A549 (cell line): ENCODE measurements at regions not wholly inside any gene's neighbourhood (a gene's known extent, or its start where the extent isn't known, plus 50 kb on each side); places are given as distances from the start of the nearest gene placed in this dataset.
A peak's percentile ranks its signal among the peaks of the same experiment; 100 is the strongest.
"Not testable (repeated sequence)": the region's sequence is repeated elsewhere in the genome, so short reads cannot be mapped to it uniquely, and the experiment has no call there.

Source experiments
- ATAC-seq, 2 experiments: fragments of 200-7000 bp in 1 of 2; fragments of >200 bp in 1 of 2; cut with Nextera tagmentation in 1 of 2; cut with Tn5 transposase in 1 of 2; 3 replicates each; pipeline versions ENCODE4 v1.8.0 to v1.9.1; 2018 to 2020; ENCODE audit warnings: mild to moderate bottlenecking in 1 of 2, moderate library complexity in 1 of 2
- CTCF ChIA-PET: fragments of 300-600 bp; sonication (Branson Sonifier 250); formaldehyde crosslinking; extraction: SDS; loops from one replicate; lab custom pipeline; 2021; ENCODE audit warnings: antibody characterized with exemption, inconsistent platforms; lab: Yijun Ruan, JAX
- POLR2A ChIA-PET: fragments of 350-600 bp; formaldehyde crosslinking; extraction: SDS; loops from one replicate; lab custom pipeline; 2021; ENCODE audit warnings: antibody characterized with exemption, inconsistent platforms; lab: Yijun Ruan, JAX
- DNase-seq, 2 experiments: peaks; one replicate each; pipeline versions ENCODE4 v3.0.0 to v3.0.0-alpha.2; 2011 to 2016; ENCODE audit warnings: low read depth in 1 of 2, low spot score in 1 of 2
- FAIRE-seq: peaks from 2 replicates; lab custom pipeline; 2011; peaks lifted over from hg19 to GRCh38; lab: Jason Lieb, UNC
- H3K27ac ChIP-seq, 2 experiments: fragments of >200 bp; sonication (Bioruptor Twin); formaldehyde crosslinking; 3 replicates each; pipeline ENCODE4 v1.5.1; 2016 to 2017
- H3K4me1 ChIP-seq: fragments of >200 bp; sonication (Bioruptor Twin); formaldehyde crosslinking; 3 replicates; pipeline ENCODE4 v1.6.1; 2016
- H3K4me2 ChIP-seq: fragments of >200 bp; sonication (Bioruptor Twin); formaldehyde crosslinking; 3 replicates; pipeline ENCODE4 v1.6.1; 2016
- H3K4me3 ChIP-seq: fragments of >200 bp; sonication (Bioruptor Twin); formaldehyde crosslinking; 3 replicates; pipeline ENCODE4 v1.5.1; 2016
- H3K9me3 ChIP-seq: fragments of >200 bp; sonication (Bioruptor Twin); formaldehyde crosslinking; 3 replicates; pipeline ENCODE4 v1.6.1; 2016
- ATOH8 ChIP-seq: fragments of 250-450 bp; sonication (Bioruptor Pico); IDR thresholded peaks from 2 replicates; pipeline ENCODE4 v1.5.0; 2020; ENCODE audit warnings: low read depth, mild to moderate bottlenecking, moderate library complexity
- CBX2 ChIP-seq: fragments of 200-600 bp; sonication (generic); IDR thresholded peaks from 2 replicates; pipeline ENCODE4 v1.6.1; 2016; ENCODE audit warnings: low read depth, mild to moderate bottlenecking, borderline replicate concordance
- CBX8 ChIP-seq: fragments of 200-600 bp; sonication (generic); IDR thresholded peaks from 2 replicates; pipeline ENCODE4 v1.6.1; 2016
- CEBPB ChIP-seq, 2 experiments: fragments of >200 bp in 1 of 2; sonication (Bioruptor Twin) in 1 of 2; formaldehyde crosslinking in 1 of 2; IDR thresholded peaks; 2 replicates each; pipeline ENCODE4 v1.6.1; 2012 to 2016
- CHD2 ChIP-seq: fragments of 150-350 bp; IDR thresholded peaks from 2 replicates; pipeline ENCODE4 v1.6.1; 2014; ENCODE audit warnings: low read length; ENCODE audit not compliant: partially characterized antibody
- CTCF ChIP-seq: fragments of >200 bp; sonication (Bioruptor Twin); formaldehyde crosslinking; IDR thresholded peaks from 3 replicates; pipeline ENCODE4 v1.5.1; 2016
- EHMT2 ChIP-seq: fragments of 200-600 bp; sonication (generic); IDR thresholded peaks from 2 replicates; pipeline ENCODE4 v1.6.1; 2016; ENCODE audit warnings: antibody characterized with exemption, low read depth, mild to moderate bottlenecking, moderate library complexity
- HDAC2 ChIP-seq: fragments of 200-600 bp; sonication (generic); IDR thresholded peaks from 2 replicates; pipeline ENCODE4 v1.6.1; 2016
- HOXB5 ChIP-seq: fragments of 250-450 bp; sonication (Bioruptor Pico); IDR thresholded peaks from 2 replicates; pipeline ENCODE4 v1.5.0; 2020; ENCODE audit warnings: mild to moderate bottlenecking, moderate library complexity
- JUN ChIP-seq, 2 experiments: fragments of >200 bp; sonication (Bioruptor Twin); formaldehyde crosslinking; IDR thresholded peaks; 2 replicates in 1 of 2; 3 replicates in 1 of 2; pipeline ENCODE4 v1.6.1; 2016 to 2017
- KDM5A ChIP-seq: fragments of 200-600 bp; sonication (generic); IDR thresholded peaks from 2 replicates; pipeline ENCODE4 v1.6.1; 2016; ENCODE audit warnings: antibody characterized with exemption, mild to moderate bottlenecking
- MAZ ChIP-seq: fragments of 150-350 bp; IDR thresholded peaks from 2 replicates; pipeline ENCODE4 v1.6.1; 2014; ENCODE audit warnings: antibody characterized with exemption, low read depth, low read length, borderline replicate concordance
- NFE2L2 ChIP-seq: fragments of 150-350 bp; conservative IDR thresholded peaks from 2 replicates; pipeline ENCODE4 v1.6.1; 2014; ENCODE audit warnings: low read length
- NR3C1 ChIP-seq: fragments of >200 bp; sonication (Bioruptor Twin); formaldehyde crosslinking; IDR thresholded peaks from 3 replicates; pipeline ENCODE4 v1.6.1; 2017
- PHF8 ChIP-seq: fragments of 200-600 bp; sonication (generic); IDR thresholded peaks from 2 replicates; pipeline ENCODE4 v1.6.1; 2016; ENCODE audit warnings: low read depth, mild to moderate bottlenecking, antibody characterized with exemption, moderate library complexity, borderline replicate concordance
- POLR2A ChIP-seq: IDR thresholded peaks from 2 replicates; pipeline ENCODE4 v1.6.1; 2012; ENCODE audit warnings: mild to moderate bottlenecking, low read length
- RCOR1 ChIP-seq: fragments of 150-350 bp; IDR thresholded peaks from 2 replicates; pipeline ENCODE4 v1.6.1; 2014; ENCODE audit warnings: antibody characterized with exemption, low read length, low read depth
- RNF2 ChIP-seq: fragments of 200-600 bp; sonication (generic); IDR thresholded peaks from 2 replicates; pipeline ENCODE4 v1.6.1; 2016; ENCODE audit warnings: low read depth, mild to moderate bottlenecking, antibody characterized with exemption, moderate library complexity, borderline replicate concordance
- SMC3 ChIP-seq: fragments of >200 bp; sonication (Bioruptor Twin); formaldehyde crosslinking; IDR thresholded peaks from 3 replicates; pipeline ENCODE4 v1.6.1; 2018; ENCODE audit warnings: inconsistent platforms
- ZC3H11A ChIP-seq: fragments of 450-650 bp; IDR thresholded peaks from 2 replicates; pipeline ENCODE4 v1.6.1; 2014; ENCODE audit warnings: antibody characterized with exemption, mild to moderate bottlenecking
- ZNF302 ChIP-seq: fragments of 250-450 bp; sonication (Bioruptor Pico); IDR thresholded peaks from 2 replicates; pipeline ENCODE4 v1.9.0; 2021; ENCODE audit warnings: inconsistent platforms, mild to moderate bottlenecking, moderate library complexity
- WGBS: methylation state at CpG from one replicate; pipeline ENCODE4 v1.1.6; 2017; ENCODE audit errors: missing lambda C conversion rate; 5-methylcytosine and 5-hydroxymethylcytosine counted together
- TF ChIP-seq, protein P1 (sequence below): fragments of >200 bp; sonication (Bioruptor Twin); formaldehyde crosslinking; IDR thresholded peaks from 2 replicates; pipeline ENCODE4 v1.6.1; 2016
- TF ChIP-seq, protein P2 (sequence below): fragments of 450-650 bp; IDR thresholded peaks from 2 replicates; pipeline ENCODE4 v1.6.1; 2014; ENCODE audit warnings: antibody characterized with exemption
- TF ChIP-seq, protein P3 (sequence below): fragments of 200-600 bp; sonication (generic); IDR thresholded peaks from 2 replicates; pipeline ENCODE4 v1.6.1; 2016; ENCODE audit warnings: antibody characterized with exemption, mild to moderate bottlenecking, moderate library complexity

DNA sequence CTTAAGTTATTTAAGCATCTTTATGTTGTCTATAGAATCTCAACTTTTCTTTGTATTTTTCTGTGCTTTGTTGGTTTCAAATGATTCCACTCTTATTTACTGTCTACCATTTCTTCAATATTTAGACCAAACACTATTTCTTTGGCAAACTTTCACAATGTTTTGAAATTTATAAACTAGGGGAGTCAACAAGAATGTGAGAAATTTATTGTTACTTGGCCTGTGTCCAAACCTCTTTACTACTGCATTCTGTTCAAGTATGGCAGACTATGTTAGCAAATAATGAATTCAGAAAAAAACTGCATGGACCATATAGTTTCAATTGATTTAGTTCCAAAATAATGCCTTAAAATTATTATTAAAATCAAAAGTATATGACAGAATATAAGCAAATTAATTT is 470.2 kb downstream of the FBXO15 start:
- no peak overlapping the region for H3K27ac ChIP-seq
- FAIRE-seq = no peak
- H3K4me2 ChIP-seq = no peak overlapping the region
- no peak for ATAC-seq
- no peak overlapping the region for H3K4me3 ChIP-seq
- H3K4me1 ChIP-seq = no peaks in the 10 kb centered on the region
- TF ChIP-seq EHMT2 (no peak), MAZ (no peak), CBX8 (no peak), CHD2 (no peak), CEBPB (IDR thresholded peaks at IDR 0.05) (no peak), NR3C1 (no peak), SMC3 (no peak)
- ChIA-PET POLR2A (no interaction called here), CTCF (no interaction called here)
- H3K9me3 ChIP-seq = no peaks in the 10 kb centered on the region
- no peak for DNase-seq

DNA sequence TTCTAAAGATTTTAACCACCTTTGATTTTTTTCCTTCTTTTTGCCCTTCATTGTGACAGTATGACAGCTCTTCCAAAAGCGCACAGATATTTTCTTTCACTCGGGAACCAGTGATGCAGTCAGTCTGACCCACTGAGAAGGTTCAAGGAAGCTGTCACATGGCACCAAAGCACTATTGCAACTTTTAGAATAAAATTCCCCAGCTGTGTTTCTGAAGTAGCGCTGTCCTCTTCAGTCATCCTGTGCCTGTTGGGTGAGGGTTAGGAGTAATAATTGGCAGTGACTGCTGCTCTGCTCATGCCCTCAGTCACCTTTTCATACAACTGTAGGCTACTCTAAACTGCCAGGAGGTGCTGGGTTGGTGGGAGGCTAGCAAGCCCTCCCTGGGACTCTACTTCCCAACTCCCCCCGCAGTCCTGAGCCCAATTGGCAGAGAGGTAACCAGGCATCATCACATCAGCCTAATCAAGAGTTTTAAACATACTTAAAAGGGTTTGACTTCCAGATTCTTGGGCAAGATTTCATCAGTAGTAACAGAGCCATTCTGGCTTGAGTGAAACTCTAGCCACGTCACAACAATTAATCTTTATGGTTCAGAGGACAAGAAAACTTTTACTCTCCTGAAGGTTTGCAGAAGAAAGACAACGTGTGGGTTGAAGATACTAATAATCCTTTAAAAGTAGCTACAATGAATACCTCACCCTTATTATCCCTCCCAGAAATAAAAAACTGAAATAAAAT is 473.3 kb downstream of the FBXO15 start:
- ATAC-seq (no peak), FAIRE-seq (no peak), DNase-seq (no peak)
- Histone ChIP-seq H3K9me3 (no peaks in the 10 kb centered on the region), H3K4me1 (no peaks in the 10 kb centered on the region), H3K4me3 (no peak overlapping the region), H3K4me2 (no peak overlapping the region), H3K27ac (no peak overlapping the region)
- POLR2A ChIA-PET = no interaction called here
- TF ChIP-seq RNF2 = no peak
- no peak for TF ChIP-seq POLR2A
- no peak for TF ChIP-seq NFE2L2
- 67% methylated on average over 6 of the region's 6 CpGs for WGBS
- CTCF ChIA-PET = no interaction called here

DNA sequence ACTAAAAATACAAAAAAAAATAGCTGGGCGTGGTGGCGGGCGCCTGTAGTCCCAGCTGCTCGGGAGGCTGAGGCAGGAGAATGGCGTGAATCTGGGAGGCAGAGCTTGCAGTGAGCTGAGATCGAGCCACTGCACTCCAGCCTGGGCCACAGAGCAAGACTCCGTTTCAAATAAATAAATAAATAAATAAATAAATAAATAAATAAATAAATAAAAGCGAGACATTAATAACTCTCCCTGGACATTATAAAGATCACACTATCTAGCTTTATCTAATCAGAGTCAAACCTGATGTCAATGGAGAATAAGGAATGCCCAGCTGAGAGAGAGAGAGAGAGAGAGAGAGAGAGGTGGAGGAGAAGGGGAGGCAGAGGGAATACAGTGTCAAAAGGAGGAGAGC is 476.2 kb downstream of the FBXO15 start:
- FAIRE-seq, H3K4me2 ChIP-seq, H3K4me1 ChIP-seq, DNase-seq, H3K4me3 ChIP-seq, H3K27ac ChIP-seq, POLR2A ChIA-PET, CTCF ChIA-PET, H3K9me3 ChIP-seq, ATAC-seq: not testable (repeated sequence)
- TF ChIP-seq ZC3H11A = peak; percentile 50
- WGBS = 70% methylated on average over 8 of the region's 8 CpGs

GRCh38 chr18:73670524-73670923 is 477.1 kb downstream of the FBXO15 start:
- TF ChIP-seq, protein P1, sequence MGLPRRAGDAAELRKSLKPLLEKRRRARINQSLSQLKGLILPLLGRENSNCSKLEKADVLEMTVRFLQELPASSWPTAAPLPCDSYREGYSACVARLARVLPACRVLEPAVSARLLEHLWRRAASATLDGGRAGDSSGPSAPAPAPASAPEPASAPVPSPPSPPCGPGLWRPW = no peak
- TF ChIP-seq HOXB5 (CRISPR knock-in tag) = no peak
- TF ChIP-seq ZNF302 (CRISPR knock-in tag) = no peak
- no peak for TF ChIP-seq NFE2L2
- no peak for TF ChIP-seq CBX2
- TF ChIP-seq, protein P2, sequence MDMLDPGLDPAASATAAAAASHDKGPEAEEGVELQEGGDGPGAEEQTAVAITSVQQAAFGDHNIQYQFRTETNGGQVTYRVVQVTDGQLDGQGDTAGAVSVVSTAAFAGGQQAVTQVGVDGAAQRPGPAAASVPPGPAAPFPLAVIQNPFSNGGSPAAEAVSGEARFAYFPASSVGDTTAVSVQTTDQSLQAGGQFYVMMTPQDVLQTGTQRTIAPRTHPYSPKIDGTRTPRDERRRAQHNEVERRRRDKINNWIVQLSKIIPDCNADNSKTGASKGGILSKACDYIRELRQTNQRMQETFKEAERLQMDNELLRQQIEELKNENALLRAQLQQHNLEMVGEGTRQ = no peak
- no peak for TF ChIP-seq RNF2
- no peak for TF ChIP-seq KDM5A
- no peak for TF ChIP-seq ATOH8 (CRISPR knock-in tag)
- TF ChIP-seq HDAC2 = no peak
- no peak for TF ChIP-seq JUN (IDR thresholded peaks at IDR 0.05)
- no peak for TF ChIP-seq CHD2
- TF ChIP-seq, protein P3, sequence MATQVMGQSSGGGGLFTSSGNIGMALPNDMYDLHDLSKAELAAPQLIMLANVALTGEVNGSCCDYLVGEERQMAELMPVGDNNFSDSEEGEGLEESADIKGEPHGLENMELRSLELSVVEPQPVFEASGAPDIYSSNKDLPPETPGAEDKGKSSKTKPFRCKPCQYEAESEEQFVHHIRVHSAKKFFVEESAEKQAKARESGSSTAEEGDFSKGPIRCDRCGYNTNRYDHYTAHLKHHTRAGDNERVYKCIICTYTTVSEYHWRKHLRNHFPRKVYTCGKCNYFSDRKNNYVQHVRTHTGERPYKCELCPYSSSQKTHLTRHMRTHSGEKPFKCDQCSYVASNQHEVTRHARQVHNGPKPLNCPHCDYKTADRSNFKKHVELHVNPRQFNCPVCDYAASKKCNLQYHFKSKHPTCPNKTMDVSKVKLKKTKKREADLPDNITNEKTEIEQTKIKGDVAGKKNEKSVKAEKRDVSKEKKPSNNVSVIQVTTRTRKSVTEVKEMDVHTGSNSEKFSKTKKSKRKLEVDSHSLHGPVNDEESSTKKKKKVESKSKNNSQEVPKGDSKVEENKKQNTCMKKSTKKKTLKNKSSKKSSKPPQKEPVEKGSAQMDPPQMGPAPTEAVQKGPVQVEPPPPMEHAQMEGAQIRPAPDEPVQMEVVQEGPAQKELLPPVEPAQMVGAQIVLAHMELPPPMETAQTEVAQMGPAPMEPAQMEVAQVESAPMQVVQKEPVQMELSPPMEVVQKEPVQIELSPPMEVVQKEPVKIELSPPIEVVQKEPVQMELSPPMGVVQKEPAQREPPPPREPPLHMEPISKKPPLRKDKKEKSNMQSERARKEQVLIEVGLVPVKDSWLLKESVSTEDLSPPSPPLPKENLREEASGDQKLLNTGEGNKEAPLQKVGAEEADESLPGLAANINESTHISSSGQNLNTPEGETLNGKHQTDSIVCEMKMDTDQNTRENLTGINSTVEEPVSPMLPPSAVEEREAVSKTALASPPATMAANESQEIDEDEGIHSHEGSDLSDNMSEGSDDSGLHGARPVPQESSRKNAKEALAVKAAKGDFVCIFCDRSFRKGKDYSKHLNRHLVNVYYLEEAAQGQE = no peak
- TF ChIP-seq CTCF = no peak
- TF ChIP-seq PHF8 = no peak
- no peak for TF ChIP-seq RCOR1
- no peak overlapping the region for H3K4me2 ChIP-seq
- H3K9me3 ChIP-seq = no peaks in the 10 kb centered on the region
- H3K27ac ChIP-seq = no peak overlapping the region
- WGBS = 55% methylated on average over 5 of the region's 5 CpGs
- CTCF ChIA-PET = interaction anchor here (0.7 kb wide), 1 partner anchor 105 kb away, joined by 3 read pairs; no protein-coding TSS in a partner anchor
- DNase-seq (no peak), ATAC-seq (no peak), FAIRE-seq (no peak)
- POLR2A ChIA-PET = no interaction called here
- no peak overlapping the region for H3K4me3 ChIP-seq
- no peaks in the 10 kb centered on the region for H3K4me1 ChIP-seq
